ENCODE measurements at regions not wholly inside any gene's neighbourhood (a gene's known extent, or its start where the extent isn't known, plus 50 kb on each side); places are given as distances from the start of the nearest gene placed in this dataset.

- TF ChIP-seq CTCF (conservative IDR thresholded peaks at IDR 0.05 in 1 of 2, IDR thresholded peaks at IDR 0.05 in 1 of 2; ENCODE audit: extremely low read depth in 1 of 2, insufficient read depth in 1 of 2, low read depth in 1 of 2, low read length in 2 of 2), result no peak
- TF ChIP-seq EZH2 (IDR thresholded peaks at IDR 0.05; ENCODE audit: borderline replicate concordance, low read length), result no peak
Measured at GRCh38 chr5:93830893-93831292, 89.5 kb upstream of the POU5F2 start.

All from mammary epithelial cell (primary cell).